GM12878 (cell line): ENCODE measurements at regions not wholly inside any gene's neighbourhood (a gene's known extent, or its start where the extent isn't known, plus 50 kb on each side); places are given as distances from the start of the nearest gene placed in this dataset.

Experiments used
- ATAC-seq: fragments of 200-7000 bp; cut with Tn5 transposase; 3 replicates; pipeline ENCODE4 v1.9.1; 2020; ENCODE audit warnings: mild to moderate bottlenecking, moderate library complexity
- BruUV-seq: library from RNA; stranded (reverse); fragments of 400-500 nt; replicated peaks from 2 replicates; lab custom pipeline; 2021; lab: Mats Ljungman, UMichigan
- CTCF ChIA-PET: fragments of 300-600 bp; sonication (Branson Sonifier 250); formaldehyde crosslinking; extraction: SDS; loops from one replicate; lab custom pipeline; 2021; ENCODE audit warnings: inconsistent platforms; lab: Yijun Ruan, JAX
- POLR2A ChIA-PET: fragments of 350-600 bp; formaldehyde crosslinking; extraction: SDS; loops from one replicate; lab custom pipeline; 2021; ENCODE audit warnings: inconsistent platforms; lab: Charles Lee
- RAD21 ChIA-PET: fragments of 300-600 bp; sonication (Branson Sonifier 250); formaldehyde crosslinking; loops from one replicate; lab custom pipeline; 2023; ENCODE audit warnings: antibody characterized with exemption; ENCODE audit not compliant: unreplicated experiment; lab: Charles Lee
- SMC1A ChIA-PET: fragments of 300-600 bp; sonication (Branson Sonifier 250); formaldehyde crosslinking; loops from one replicate; lab custom pipeline; 2023; ENCODE audit not compliant: unreplicated experiment, uncharacterized antibody; lab: Charles Lee
- DNase-seq: peaks from one replicate; pipeline ENCODE4 v3.0.0-alpha.2; 2011; ENCODE audit warnings: low read depth, low spot score
- FAIRE-seq: peaks from 3 replicates; lab custom pipeline; 2011; peaks lifted over from hg19 to GRCh38; lab: Jason Lieb, UNC
- H2AFZ ChIP-seq: 2 replicates; pipeline ENCODE4 v1.6.0; 2011; ENCODE audit warnings: low read depth, low read length, control low read depth; ENCODE audit not compliant: control insufficient read depth
- H3K27ac ChIP-seq: 2 replicates; pipeline ENCODE4 v1.5.1; 2011; ENCODE audit warnings: control low read depth; ENCODE audit not compliant: control insufficient read depth, insufficient read depth
- H3K27me3 ChIP-seq, 2 experiments: replicated peaks in 1 of 2; 2 replicates each; pipeline versions ENCODE4 v1.6.0 to v1.6.1; 2011; ENCODE audit warnings: low read length in 1 of 2; ENCODE audit not compliant: control insufficient read depth in 2 of 2, insufficient read depth in 2 of 2
- H3K36me3 ChIP-seq, 2 experiments: 2 replicates each; pipeline ENCODE4 v1.5.1; 2011; ENCODE audit warnings: low read length in 1 of 2; ENCODE audit not compliant: control insufficient read depth in 2 of 2, insufficient read depth in 2 of 2
- H3K4me1 ChIP-seq: 2 replicates; pipeline ENCODE4 v1.6.1; 2011; ENCODE audit warnings: mild to moderate bottlenecking, low read length, moderate library complexity, mixed read lengths; ENCODE audit not compliant: control insufficient read depth, insufficient read depth
- H3K4me2 ChIP-seq: 2 replicates; pipeline ENCODE4 v1.6.0; 2011; ENCODE audit warnings: control low read depth; ENCODE audit not compliant: control insufficient read depth, insufficient read depth
- H3K4me3 ChIP-seq: fragments of 200-600 bp; sonication (generic); 2 replicates; pipeline ENCODE4 v1.5.1; 2016
- H3K79me2 ChIP-seq: 2 replicates; pipeline ENCODE4 v1.6.0; 2011; ENCODE audit warnings: low read length; ENCODE audit not compliant: control insufficient read depth, insufficient read depth
- H3K9ac ChIP-seq: 2 replicates; pipeline ENCODE4 v1.8.0; 2011; ENCODE audit warnings: low read length, control low read depth, mixed read lengths; ENCODE audit not compliant: control insufficient read depth, insufficient read depth
- H3K9me3 ChIP-seq: replicated peaks from 3 replicates; pipeline ENCODE4 v1.5.1; 2011; ENCODE audit warnings: mild to moderate bottlenecking, low read length; ENCODE audit not compliant: control insufficient read depth, insufficient read depth
- H4K20me1 ChIP-seq: 2 replicates; pipeline ENCODE4 v1.6.0; 2011; ENCODE audit not compliant: control insufficient read depth, insufficient read depth
- BCL3 ChIP-seq: IDR thresholded peaks from 2 replicates; pipeline ENCODE4 v1.6.1; 2011; ENCODE audit warnings: borderline replicate concordance, low read depth, mild to moderate bottlenecking, moderate library complexity, low read length; ENCODE audit not compliant: insufficient read depth, poor library complexity, severe bottlenecking
- DPF2 ChIP-seq: fragments of 450-650 bp; IDR thresholded peaks from 2 replicates; pipeline ENCODE4 v1.6.1; 2017; ENCODE audit warnings: mild to moderate bottlenecking
- FOS ChIP-seq: IDR thresholded peaks from 3 replicates; pipeline ENCODE4 v1.6.1; 2011; ENCODE audit warnings: borderline replicate concordance; ENCODE audit not compliant: insufficient read length; ENCODE audit errors: extremely low read depth
- NFYB ChIP-seq: IDR thresholded peaks from 2 replicates; pipeline ENCODE4 v1.6.1; 2011; ENCODE audit warnings: low read depth, mild to moderate bottlenecking, low read length, improper control_type of control experiment, moderate library complexity; ENCODE audit not compliant: insufficient read depth
- RFX5 ChIP-seq: IDR thresholded peaks from 2 replicates; pipeline ENCODE4 v1.6.1; 2011; ENCODE audit warnings: low read depth, low read length, improper control_type of control experiment
- RUNX3 ChIP-seq: IDR thresholded peaks from 2 replicates; pipeline ENCODE4 v1.6.1; 2012; ENCODE audit warnings: low read length, inconsistent platforms
- SPI1 ChIP-seq: IDR thresholded peaks from 2 replicates; pipeline ENCODE4 v1.6.1; 2011; ENCODE audit warnings: low read depth, mild to moderate bottlenecking, low read length, moderate library complexity, borderline replicate concordance; ENCODE audit not compliant: insufficient read depth
- TARDBP ChIP-seq: IDR thresholded peaks from 2 replicates; pipeline ENCODE4 v1.6.1; 2016; ENCODE audit warnings: borderline replicate concordance
- WGBS: methylation state at CpG from one replicate; pipeline ENCODE4 v1.1.6; 2016; ENCODE audit warnings: low lambda C conversion rate; ENCODE audit not compliant: insufficient replicate concordance, insufficient coverage; ENCODE audit errors: missing lambda C conversion rate; 5-methylcytosine and 5-hydroxymethylcytosine counted together
- in situ Hi-C: fragments of 300-500 bp; cut with MboI; formaldehyde crosslinking; loops from 9 replicates; pipeline ENCODE4 v1.14.3; 2018; ENCODE audit warnings: mixed read lengths
- intact Hi-C: fragments of 100-400 bp; cut with micrococcal nuclease; formaldehyde crosslinking; loops from one replicate; pipeline ENCODE4 v1.14.2; 2022; ENCODE audit not compliant: unreplicated experiment
- TF ChIP-seq, protein P1 (sequence below): IDR thresholded peaks from 2 replicates; pipeline ENCODE4 v1.6.1; 2011; ENCODE audit warnings: borderline replicate concordance, low read depth, mild to moderate bottlenecking, moderate library complexity, mixed read lengths, low read length; ENCODE audit not compliant: insufficient read depth; ENCODE audit errors: extremely low read length

- no peak overlapping the region for H3K4me2 ChIP-seq
- no peak overlapping the region for H3K27ac ChIP-seq
- FAIRE-seq: no peak
- H3K9me3 ChIP-seq: no peaks in the 10 kb centered on the region
- no peak overlapping the region for H3K4me3 ChIP-seq
- no peak overlapping the region for H2AFZ ChIP-seq
- H3K27me3 ChIP-seq: peaks cover 0 to 3% of the 10 kb centered on the region in 2 experiments; a peak in 1 of 4 replicates
- SMC1A ChIA-PET: no interaction called here
- H4K20me1 ChIP-seq: no peaks in the 10 kb centered on the region
- TF ChIP-seq RFX5 (no peak), SPI1 (no peak), DPF2 (no peak), TARDBP (no peak), NFYB (no peak), RUNX3 (no peak), FOS (no peak), BCL3 (no peak)
- TF ChIP-seq, protein P1, sequence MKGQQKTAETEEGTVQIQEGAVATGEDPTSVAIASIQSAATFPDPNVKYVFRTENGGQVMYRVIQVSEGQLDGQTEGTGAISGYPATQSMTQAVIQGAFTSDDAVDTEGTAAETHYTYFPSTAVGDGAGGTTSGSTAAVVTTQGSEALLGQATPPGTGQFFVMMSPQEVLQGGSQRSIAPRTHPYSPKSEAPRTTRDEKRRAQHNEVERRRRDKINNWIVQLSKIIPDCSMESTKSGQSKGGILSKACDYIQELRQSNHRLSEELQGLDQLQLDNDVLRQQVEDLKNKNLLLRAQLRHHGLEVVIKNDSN: no peak
- BruUV-seq: no TSS peak
- RAD21 ChIA-PET: no interaction called here
- DNase-seq: no peak
- CTCF ChIA-PET: interaction anchor here (0.7 kb wide), 2 partner anchors 18 to 34 kb away, joined by 3 read pairs; no protein-coding TSS in a partner anchor
- no peak for ATAC-seq
- H3K36me3 ChIP-seq: no peaks in the 10 kb centered on the region
- in situ Hi-C loops (no loop called here), intact Hi-C loops (no loop called here)
- no peaks in the 10 kb centered on the region for H3K4me1 ChIP-seq
- WGBS: 50% methylated on average over 1 of the region's 1 CpG
- H3K79me2 ChIP-seq: no peaks in the 10 kb centered on the region
- no peak overlapping the region for H3K9ac ChIP-seq
- POLR2A ChIA-PET: no interaction called here
Measured at GRCh38 chr5:71974622-71975021, 132.7 kb upstream of the MAP1B start.
